ENCODE measurements at regions not wholly inside any gene's neighbourhood (a gene's known extent, or its start where the extent isn't known, plus 50 kb on each side); places are given as distances from the start of the nearest gene placed in this dataset.
"Not testable (repeated sequence)": the region's sequence is repeated elsewhere in the genome, so short reads cannot be mapped to it uniquely, and the experiment has no call there.

GRCh38 chr5:135776457-135776856, 58.0 kb upstream of the SLC25A48 start:
- DNase-seq (ENCODE audit: low read depth) = no peak

GRCh38 chr5:135761746-135762145, 72.7 kb upstream of the SLC25A48 start:
- no peak for DNase-seq (ENCODE audit: low read depth)

GRCh38 chr5:135759149-135759784, 75.2 kb upstream of the SLC25A48 start:
- DNase-seq (ENCODE audit: low read depth) = no peak

GRCh38 chr5:135753990-135754389, 80.5 kb upstream of the SLC25A48 start:
- DNase-seq (ENCODE audit: low read depth) = no peak

GRCh38 chr5:135750506-135750905, 84.0 kb upstream of the SLC25A48 start:
- DNase-seq (ENCODE audit: low read depth) = no peak

GRCh38 chr5:135747824-135748223, 86.6 kb upstream of the SLC25A48 start:
- no peak for DNase-seq (ENCODE audit: low read depth)

GRCh38 chr5:135745897-135746500, 88.5 kb upstream of the SLC25A48 start:
- DNase-seq (ENCODE audit: low read depth) = no peak

GRCh38 chr5:135743705-135744411, 90.6 kb upstream of the SLC25A48 start:
- DNase-seq (ENCODE audit: low read depth) = no peak

GRCh38 chr5:135743181-135743580, 91.3 kb upstream of the SLC25A48 start:
- DNase-seq (ENCODE audit: low read depth) = no peak

- not testable (repeated sequence) for DNase-seq (ENCODE audit: low read depth)
Observed at GRCh38 chr5:135742240-135742639, 92.2 kb upstream of the SLC25A48 start.

GRCh38 chr5:135741040-135741439, 93.4 kb upstream of the SLC25A48 start:
- no peak for DNase-seq (ENCODE audit: low read depth)

- DNase-seq (ENCODE audit: low read depth) = no peak
Observed at GRCh38 chr5:135740475-135740874, 94.0 kb upstream of the SLC25A48 start.

GRCh38 chr5:135739383-135739981, 95.0 kb upstream of the SLC25A48 start:
- no peak for DNase-seq (ENCODE audit: low read depth)

- DNase-seq (ENCODE audit: low read depth) = no peak
Observed at GRCh38 chr5:135738564-135738875, 95.9 kb upstream of the SLC25A48 start.

- no peak for DNase-seq (ENCODE audit: low read depth)
Observed at GRCh38 chr5:135737701-135738563, 96.5 kb upstream of the SLC25A48 start.

- DNase-seq (ENCODE audit: low read depth) = not testable (repeated sequence)
Observed at GRCh38 chr5:135736952-135737351, 97.5 kb upstream of the SLC25A48 start.

GRCh38 chr5:135735831-135736230, 98.6 kb upstream of the SLC25A48 start:
- no peak for DNase-seq (ENCODE audit: low read depth)

GRCh38 chr5:135734956-135735355, 99.5 kb upstream of the SLC25A48 start:
- DNase-seq (ENCODE audit: low read depth) = not testable (repeated sequence)

- DNase-seq (ENCODE audit: low read depth) = not testable (repeated sequence)
Observed at GRCh38 chr5:135731034-135731433, 103.4 kb upstream of the SLC25A48 start.

- not testable (repeated sequence) for DNase-seq (ENCODE audit: low read depth)
Observed at GRCh38 chr5:135730161-135730560, 104.3 kb upstream of the SLC25A48 start.

GRCh38 chr5:135729321-135729786, 105.1 kb upstream of the SLC25A48 start:
- DNase-seq (ENCODE audit: low read depth) = no peak

GRCh38 chr5:135724617-135725016, 109.8 kb upstream of the SLC25A48 start:
- no peak for DNase-seq (ENCODE audit: low read depth)

All from HS-27A (cell line).